ENCODE measurements at regions not wholly inside any gene's neighbourhood (a gene's known extent, or its start where the extent isn't known, plus 50 kb on each side); places are given as distances from the start of the nearest gene placed in this dataset.
"Not testable (repeated sequence)": the region's sequence is repeated elsewhere in the genome, so short reads cannot be mapped to it uniquely, and the experiment has no call there.

- Mint-ChIP-seq H3K36me3 (ENCODE audit: low read depth) (no peaks in the 10 kb centered on the region), H3K27ac (no peak overlapping the region), H3K27me3 (ENCODE audit: low read depth) (peaks cover 7% of the 10 kb centered on the region), H3K4me3 (no peak overlapping the region), H3K4me1 (ENCODE audit: low read depth) (no peaks in the 10 kb centered on the region), H3K9me3 (ENCODE audit: insufficient read depth) (no peaks in the 10 kb centered on the region)
- CTCF ChIA-PET: no interaction called here
- POLR2A ChIA-PET: no interaction called here
- DNase-seq: no peak
- ATAC-seq: no peak
These were observed 224.3 kb upstream of the RASGRP1 start for GRCh38 chr15:38788918-38789317.

GRCh38 chr15:38789566-38789965 is 225.0 kb upstream of the RASGRP1 start:
- DNase-seq (no peak), ATAC-seq (no peak)
- no peak overlapping the region for H3K27ac Mint-ChIP-seq
- H3K9me3 Mint-ChIP-seq (ENCODE audit: insufficient read depth): no peaks in the 10 kb centered on the region
- no peaks in the 10 kb centered on the region for H3K4me1 Mint-ChIP-seq (ENCODE audit: low read depth)
- CTCF ChIA-PET: no interaction called here
- no peaks in the 10 kb centered on the region for H3K36me3 Mint-ChIP-seq (ENCODE audit: low read depth)
- peaks cover 9% of the 10 kb centered on the region for H3K27me3 Mint-ChIP-seq (ENCODE audit: low read depth)
- H3K4me3 Mint-ChIP-seq: no peak overlapping the region
- POLR2A ChIA-PET: interaction anchor here (0.7 kb wide), 1 partner anchor 368 kb away, joined by 3 read pairs; no protein-coding TSS in a partner anchor

DNA sequence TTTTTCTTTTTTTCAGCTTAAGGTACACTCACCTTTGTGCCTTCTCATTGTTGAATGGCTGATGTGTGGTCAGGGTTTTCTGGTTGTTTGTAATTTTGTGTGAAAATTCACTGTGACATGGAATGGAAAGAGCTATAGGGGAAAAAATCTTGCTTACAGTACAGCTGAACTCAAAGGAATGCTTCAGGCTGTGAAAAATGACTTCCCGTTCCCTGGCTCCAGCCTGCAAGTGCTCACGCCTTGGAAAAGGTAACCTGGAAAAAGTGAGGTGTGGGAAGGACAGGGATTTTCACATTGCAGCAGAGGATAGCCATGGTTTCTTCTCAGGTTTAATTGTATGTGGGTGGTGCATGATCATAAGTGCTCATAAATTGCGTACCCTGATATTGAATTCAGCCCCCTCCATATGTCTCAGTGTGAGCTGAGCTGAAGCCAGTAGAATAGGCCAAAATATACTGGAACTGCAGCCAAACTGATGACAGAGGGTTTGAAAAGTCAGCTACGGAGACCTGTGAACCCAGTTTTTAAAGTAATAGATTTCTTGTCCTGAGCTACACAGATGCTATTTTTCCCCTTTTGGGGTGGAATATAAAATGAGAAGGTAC is 228.7 kb upstream of the RASGRP1 start:
- Mint-ChIP-seq H3K4me3 (no peak overlapping the region), H3K9me3 (ENCODE audit: insufficient read depth) (no peaks in the 10 kb centered on the region), H3K36me3 (ENCODE audit: low read depth) (no peaks in the 10 kb centered on the region), H3K27ac (no peak overlapping the region), H3K4me1 (ENCODE audit: low read depth) (no peaks in the 10 kb centered on the region), H3K27me3 (ENCODE audit: low read depth) (peaks cover 14% of the 10 kb centered on the region)
- ATAC-seq (no peak), DNase-seq (no peak)
- ChIA-PET POLR2A (no interaction called here), CTCF (no interaction called here)

DNA sequence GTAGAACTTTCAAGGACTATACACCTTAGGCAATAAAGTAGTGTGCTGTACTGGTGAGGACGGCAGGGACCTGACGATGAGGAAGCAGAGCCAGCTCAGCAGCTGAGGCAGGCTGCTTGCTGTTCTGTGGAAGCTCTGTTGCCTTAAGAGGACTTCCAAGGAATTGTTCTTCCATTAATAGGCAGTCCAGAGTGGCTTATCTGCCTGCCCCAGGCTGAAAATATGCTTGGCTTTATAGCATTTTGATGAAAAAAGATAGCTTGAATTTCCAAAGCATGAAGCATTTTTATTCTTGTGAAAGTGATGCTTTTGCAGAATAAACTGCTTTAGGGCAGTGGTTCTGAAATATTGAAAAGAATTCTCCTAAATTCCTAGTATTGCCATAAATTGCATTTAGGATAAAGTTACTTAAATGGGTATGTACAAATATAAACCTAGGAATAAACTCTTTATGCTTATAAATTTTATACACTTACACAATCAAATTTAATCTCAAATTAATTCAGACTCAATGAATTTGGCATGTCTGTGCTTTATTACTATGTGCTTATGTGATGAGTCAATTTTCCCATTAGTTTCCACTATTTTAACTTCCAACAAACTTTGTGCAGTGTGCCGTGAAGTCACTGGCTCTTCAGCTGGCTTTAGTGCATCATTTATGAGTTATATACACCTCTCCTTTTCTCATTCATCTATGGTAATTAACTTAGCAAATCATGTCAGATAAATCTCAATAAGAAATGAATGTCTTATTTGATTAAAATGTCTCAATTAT is 231.0 kb upstream of the RASGRP1 start:
- Mint-ChIP-seq H3K9me3 (ENCODE audit: insufficient read depth) (no peaks in the 10 kb centered on the region), H3K4me3 (no peak overlapping the region), H3K4me1 (ENCODE audit: low read depth) (no peaks in the 10 kb centered on the region), H3K27ac (no peak overlapping the region), H3K27me3 (ENCODE audit: low read depth) (peaks cover 29% of the 10 kb centered on the region), H3K36me3 (ENCODE audit: low read depth) (no peaks in the 10 kb centered on the region)
- ChIA-PET POLR2A (no interaction called here), CTCF (no interaction called here)
- no peak for ATAC-seq
- no peak for DNase-seq

- Mint-ChIP-seq H3K27ac (no peak overlapping the region), H3K27me3 (ENCODE audit: low read depth) (peaks cover 35% of the 10 kb centered on the region), H3K4me3 (no peak overlapping the region), H3K4me1 (ENCODE audit: low read depth) (no peaks in the 10 kb centered on the region), H3K9me3 (ENCODE audit: insufficient read depth) (no peaks in the 10 kb centered on the region), H3K36me3 (ENCODE audit: low read depth) (no peaks in the 10 kb centered on the region)
- DNase-seq (no peak), ATAC-seq (no peak)
- ChIA-PET CTCF (no interaction called here), POLR2A (no interaction called here)
These were observed 232.0 kb upstream of the RASGRP1 start for GRCh38 chr15:38796589-38796988.

DNA sequence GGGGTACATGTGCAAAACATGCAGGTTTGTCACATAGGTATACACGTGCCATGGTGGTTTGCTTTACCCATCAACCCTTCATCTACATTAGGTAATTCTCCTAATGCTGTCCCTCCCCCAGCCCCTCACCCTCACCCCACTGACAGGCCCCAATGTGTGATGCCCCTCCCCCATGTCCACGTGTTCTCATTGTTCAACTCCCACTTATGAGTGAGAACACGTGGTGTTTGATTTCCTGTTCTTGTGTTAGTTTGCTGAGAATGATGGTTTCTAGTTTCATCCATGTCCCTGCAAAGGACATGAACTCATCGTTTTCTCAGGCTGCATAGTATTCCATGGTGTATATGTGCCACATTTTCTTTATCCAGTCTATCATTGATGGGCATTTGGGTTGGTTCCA is 232.9 kb upstream of the RASGRP1 start:
- POLR2A ChIA-PET; H3K4me1 Mint-ChIP-seq (ENCODE audit: low read depth); CTCF ChIA-PET: not testable (repeated sequence)

GRCh38 chr15:38799202-38799601 is 234.6 kb upstream of the RASGRP1 start:
- H3K27ac Mint-ChIP-seq; H3K4me1 Mint-ChIP-seq (ENCODE audit: low read depth); ATAC-seq; H3K4me3 Mint-ChIP-seq; CTCF ChIA-PET; DNase-seq; H3K9me3 Mint-ChIP-seq (ENCODE audit: insufficient read depth); H3K36me3 Mint-ChIP-seq (ENCODE audit: low read depth): not testable (repeated sequence)
- peaks cover 39% of the 10 kb centered on the region for H3K27me3 Mint-ChIP-seq (ENCODE audit: low read depth)
- POLR2A ChIA-PET: interaction anchor here (0.7 kb wide), 1 partner anchor 99 kb away, joined by 3 read pairs; no protein-coding TSS in a partner anchor

More for the DNA sequence above, 232.9 kb upstream of the RASGRP1 start:
- DNase-seq; ATAC-seq; H3K4me3 Mint-ChIP-seq; H3K9me3 Mint-ChIP-seq (ENCODE audit: insufficient read depth); H3K36me3 Mint-ChIP-seq (ENCODE audit: low read depth); H3K27ac Mint-ChIP-seq: not testable (repeated sequence)
- H3K27me3 Mint-ChIP-seq (ENCODE audit: low read depth): peaks cover 43% of the 10 kb centered on the region

GRCh38 chr15:38809621-38810020 is 245.0 kb upstream of the RASGRP1 start:
- no peak overlapping the region for H3K4me3 Mint-ChIP-seq
- H3K9me3 Mint-ChIP-seq (ENCODE audit: insufficient read depth): no peaks in the 10 kb centered on the region
- CTCF ChIA-PET: no interaction called here
- POLR2A ChIA-PET: no interaction called here
- H3K36me3 Mint-ChIP-seq (ENCODE audit: low read depth): no peaks in the 10 kb centered on the region
- ATAC-seq (no peak), DNase-seq (no peak)
- H3K4me1 Mint-ChIP-seq (ENCODE audit: low read depth): no peaks in the 10 kb centered on the region
- H3K27me3 Mint-ChIP-seq (ENCODE audit: low read depth): peaks cover 6% of the 10 kb centered on the region
- H3K27ac Mint-ChIP-seq: no peak overlapping the region

DNA sequence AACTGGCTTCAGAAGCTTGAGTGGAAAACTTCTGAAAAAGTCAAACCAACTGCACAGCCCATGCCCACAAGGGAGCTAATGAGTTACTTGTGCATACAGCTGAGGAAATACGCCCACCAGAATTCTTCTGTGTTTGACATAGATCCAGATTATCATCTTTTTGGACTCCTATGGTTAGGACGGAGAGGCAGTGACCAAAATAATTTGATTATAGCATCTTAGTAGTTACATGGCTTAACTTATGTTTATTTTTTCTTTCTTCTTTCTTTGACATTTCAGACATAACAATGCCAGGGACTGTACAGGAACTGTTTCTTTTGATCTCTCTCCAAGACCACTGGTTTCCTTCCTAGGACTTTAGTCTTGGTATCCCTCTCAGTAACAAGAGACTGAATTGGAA is 246.1 kb upstream of the RASGRP1 start:
- ATAC-seq (no peak), DNase-seq (no peak)
- H3K4me1 Mint-ChIP-seq (ENCODE audit: low read depth): no peaks in the 10 kb centered on the region
- ChIA-PET CTCF (interaction anchor here (1.8 kb wide), 1 partner anchor 10 kb away, joined by 4 read pairs; no protein-coding TSS in a partner anchor), POLR2A (no interaction called here)
- no peaks in the 10 kb centered on the region for H3K36me3 Mint-ChIP-seq (ENCODE audit: low read depth)
- H3K27ac Mint-ChIP-seq: no peak overlapping the region
- no peaks in the 10 kb centered on the region for H3K9me3 Mint-ChIP-seq (ENCODE audit: insufficient read depth)
- no peak overlapping the region for H3K4me3 Mint-ChIP-seq
- peaks cover 6% of the 10 kb centered on the region for H3K27me3 Mint-ChIP-seq (ENCODE audit: low read depth)

- CTCF ChIA-PET; ATAC-seq; H3K4me1 Mint-ChIP-seq (ENCODE audit: low read depth); H3K4me3 Mint-ChIP-seq; DNase-seq; H3K36me3 Mint-ChIP-seq (ENCODE audit: low read depth); H3K27ac Mint-ChIP-seq; POLR2A ChIA-PET; H3K9me3 Mint-ChIP-seq (ENCODE audit: insufficient read depth); H3K27me3 Mint-ChIP-seq (ENCODE audit: low read depth): not testable (repeated sequence)
These were observed 249.6 kb upstream of the RASGRP1 start for GRCh38 chr15:38814254-38814653.

- Mint-ChIP-seq H3K4me3 (no peak overlapping the region), H3K9me3 (ENCODE audit: insufficient read depth) (no peaks in the 10 kb centered on the region), H3K27me3 (ENCODE audit: low read depth) (peaks cover 8% of the 10 kb centered on the region), H3K36me3 (ENCODE audit: low read depth) (no peaks in the 10 kb centered on the region), H3K27ac (no peak overlapping the region), H3K4me1 (ENCODE audit: low read depth) (peaks cover 4% of the 10 kb centered on the region)
- ChIA-PET POLR2A (no interaction called here), CTCF (no interaction called here)
- DNase-seq (no peak), ATAC-seq (no peak)
These were observed 250.3 kb upstream of the RASGRP1 start for GRCh38 chr15:38814891-38815290.

- Mint-ChIP-seq H3K27me3 (ENCODE audit: low read depth) (peaks cover 7% of the 10 kb centered on the region), H3K9me3 (ENCODE audit: insufficient read depth) (no peaks in the 10 kb centered on the region), H3K4me3 (no peak overlapping the region), H3K4me1 (ENCODE audit: low read depth) (peaks cover 4% of the 10 kb centered on the region), H3K36me3 (ENCODE audit: low read depth) (no peaks in the 10 kb centered on the region), H3K27ac (no peak overlapping the region)
- POLR2A ChIA-PET: interaction anchor here (1.1 kb wide), 1 partner anchor 102 kb away, joined by 3 read pairs; no protein-coding TSS in a partner anchor
- CTCF ChIA-PET: interaction anchor here (0.6 to 2.2 kb wide), 11 partner anchors 9 to 939 kb away, joined by 3 to 12 read pairs (median 3); partner anchors contain the start of gene THBS1
- DNase-seq (peak; percentile 87), ATAC-seq (peak; percentile 99)
These were observed 253.0 kb upstream of the RASGRP1 start for GRCh38 chr15:38817427-38818156.
